ENCODE measurements at regions not wholly inside any gene's neighbourhood (a gene's known extent, or its start where the extent isn't known, plus 50 kb on each side); places are given as distances from the start of the nearest gene placed in this dataset.

DNA sequence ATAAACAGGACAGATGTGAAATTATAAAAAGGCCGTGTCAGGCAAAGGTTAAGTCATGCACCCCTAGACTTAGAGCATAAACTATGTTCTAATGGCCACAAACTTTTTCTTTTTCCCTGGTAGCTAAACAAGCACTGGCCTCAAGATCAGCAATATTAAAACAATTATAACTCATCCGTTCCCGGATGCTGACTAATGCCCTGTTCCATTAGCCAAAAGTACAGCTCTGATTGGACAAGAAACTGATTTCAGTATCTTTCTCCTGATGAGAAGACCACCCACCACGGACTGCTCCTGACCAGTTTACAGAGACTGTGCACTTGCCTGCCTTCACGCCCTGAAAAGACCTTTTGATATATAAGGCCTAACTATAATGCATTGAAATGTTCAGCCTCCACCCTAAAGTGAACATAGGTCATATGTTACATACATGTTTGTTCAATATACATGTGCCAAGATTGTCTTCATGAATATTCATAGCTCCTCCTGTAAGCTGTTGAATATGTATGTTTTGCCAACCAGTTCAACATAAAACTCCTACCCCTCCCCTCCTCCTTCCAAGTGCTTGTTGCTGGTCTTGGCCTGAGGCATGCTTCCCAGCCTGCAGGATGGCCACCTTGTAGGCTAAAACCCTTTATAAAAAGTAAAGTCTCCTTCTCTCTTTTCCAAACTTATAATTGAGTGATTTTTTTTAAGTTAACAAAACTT, 162.0 kb downstream of the IPO8 start:
- TF ChIP-seq CTCF (IDR thresholded peaks at IDR 0.05; ENCODE audit: low read depth, low read length) (no peak), EZH2phosphoT487 (IDR thresholded peaks at IDR 0.05; ENCODE audit: low read depth) (no peak)

Measured in OCI-LY3 (cell line).